H1 (cell line): ENCODE measurements at regions not wholly inside any gene's neighbourhood (a gene's known extent, or its start where the extent isn't known, plus 50 kb on each side); places are given as distances from the start of the nearest gene placed in this dataset.

ENCODE experiments used
- CHD1 ChIP-seq: IDR thresholded peaks from 2 replicates; pipeline ENCODE4 v1.6.1; 2012; ENCODE audit warnings: low read depth, low read length, improper control_type of control experiment
- FOSL1 ChIP-seq: IDR thresholded peaks from 2 replicates; pipeline ENCODE4 v1.6.1; 2011; ENCODE audit warnings: mild to moderate bottlenecking, low read depth, low read length, moderate library complexity; ENCODE audit not compliant: insufficient read depth
- RNF2 ChIP-seq: fragments of 200-900, 300-1000 bp; sonication (generic); IDR thresholded peaks from 2 replicates; pipeline ENCODE4 v1.7.1; 2016; ENCODE audit warnings: borderline replicate concordance, low read depth, mild to moderate bottlenecking, antibody characterized with exemption, low read length; ENCODE audit not compliant: poor library complexity, severe bottlenecking; ENCODE audit errors: missing control alignments

GRCh38 chr14:97543816-97544215 lies 746.6 kb downstream of the VRK1 start (continued):
- no peak for TF ChIP-seq CHD1
- TF ChIP-seq RNF2 = no peak
- TF ChIP-seq FOSL1 = no peak
